ENCODE measurements at regions not wholly inside any gene's neighbourhood (a gene's known extent, or its start where the extent isn't known, plus 50 kb on each side); places are given as distances from the start of the nearest gene placed in this dataset.

- Histone ChIP-seq H3K4me1 (ENCODE audit: control insufficient read depth, insufficient read depth, low read length) (no peaks in the 10 kb centered on the region; the same call in 1 of the 2 replicates), H3K27me3 (ENCODE audit: control insufficient read depth, insufficient read depth, low read length) (peaks cover 2% of the 10 kb centered on the region; the same call in 1 of the 2 replicates), H3K9me3 (ENCODE audit: control insufficient read depth, insufficient read depth, low read length) (no peaks in the 10 kb centered on the region), H3K4me3 (ENCODE audit: low read length) (peak overlapping the region; percentile 70), H3K27ac (ENCODE audit: low read length) (no peak overlapping the region), H3K36me3 (ENCODE audit: control insufficient read depth, insufficient read depth, low read length) (no peaks in the 10 kb centered on the region; the same call in 1 of the 2 replicates)
- peak; percentile 58 for DNase-seq (ENCODE audit: low read depth, low spot score)
- no CpG with 5 or more reads among the region's 89 CpGs for WGBS (ENCODE audit: insufficient coverage, insufficient read length)
Observed at GRCh38 chr3:168249550-168250414, 154.1 kb upstream of the GOLIM4 start.

- Histone ChIP-seq H3K4me3 (ENCODE audit: low read length) (peak overlapping the region; percentile 70), H3K27me3 (ENCODE audit: control insufficient read depth, insufficient read depth, low read length) (peaks cover 2% of the 10 kb centered on the region; the same call in 1 of the 2 replicates), H3K27ac (ENCODE audit: low read length) (no peak overlapping the region), H3K36me3 (ENCODE audit: control insufficient read depth, insufficient read depth, low read length) (no peaks in the 10 kb centered on the region; the same call in 1 of the 2 replicates), H3K9me3 (ENCODE audit: control insufficient read depth, insufficient read depth, low read length) (no peaks in the 10 kb centered on the region), H3K4me1 (ENCODE audit: control insufficient read depth, insufficient read depth, low read length) (no peaks in the 10 kb centered on the region; the same call in 1 of the 2 replicates)
- WGBS (ENCODE audit: insufficient coverage, insufficient read length): no CpG with 5 or more reads among the region's 16 CpGs
- no peak for DNase-seq (ENCODE audit: low read depth, low spot score)
Observed at GRCh38 chr3:168249205-168249549, 153.5 kb upstream of the GOLIM4 start.

GRCh38 chr3:168248383-168249204 lies 152.9 kb upstream of the GOLIM4 start:
- no peak for DNase-seq (ENCODE audit: low read depth, low spot score)
- no CpG with 5 or more reads among the region's 27 CpGs for WGBS (ENCODE audit: insufficient coverage, insufficient read length)

GRCh38 chr3:168241156-168241555 lies 145.4 kb upstream of the GOLIM4 start:
- Histone ChIP-seq H3K27me3 (ENCODE audit: control insufficient read depth, insufficient read depth, low read length) (no peaks in the 10 kb centered on the region), H3K27ac (ENCODE audit: low read length) (no peak overlapping the region), H3K36me3 (ENCODE audit: control insufficient read depth, insufficient read depth, low read length) (no peaks in the 10 kb centered on the region), H3K4me1 (ENCODE audit: control insufficient read depth, insufficient read depth, low read length) (no peaks in the 10 kb centered on the region), H3K9me3 (ENCODE audit: control insufficient read depth, insufficient read depth, low read length) (no peaks in the 10 kb centered on the region), H3K4me3 (ENCODE audit: low read length) (no peak overlapping the region)
- DNase-seq (ENCODE audit: low read depth, low spot score): no peak
- WGBS (ENCODE audit: insufficient coverage, insufficient read length): no CpG with 5 or more reads among the region's 5 CpGs

More at GRCh38 chr3:168248383-168249204, 152.9 kb upstream of the GOLIM4 start:
- H3K9me3 ChIP-seq (ENCODE audit: control insufficient read depth, insufficient read depth, low read length): no peaks in the 10 kb centered on the region
- no peaks in the 10 kb centered on the region; the same call in 1 of the 2 replicates for H3K4me1 ChIP-seq (ENCODE audit: control insufficient read depth, insufficient read depth, low read length)
- peak overlapping the region; percentile 70 for H3K4me3 ChIP-seq (ENCODE audit: low read length)
- H3K36me3 ChIP-seq (ENCODE audit: control insufficient read depth, insufficient read depth, low read length): no peaks in the 10 kb centered on the region; the same call in 1 of the 2 replicates
- H3K27ac ChIP-seq (ENCODE audit: low read length): no peak overlapping the region
- H3K27me3 ChIP-seq (ENCODE audit: control insufficient read depth, insufficient read depth, low read length): peaks cover 2% of the 10 kb centered on the region; the same call in 1 of the 2 replicates

- DNase-seq (ENCODE audit: low read depth, low spot score): no peak
- Histone ChIP-seq H3K9me3 (ENCODE audit: control insufficient read depth, insufficient read depth, low read length) (no peaks in the 10 kb centered on the region), H3K4me1 (ENCODE audit: control insufficient read depth, insufficient read depth, low read length) (no peaks in the 10 kb centered on the region), H3K36me3 (ENCODE audit: control insufficient read depth, insufficient read depth, low read length) (no peaks in the 10 kb centered on the region), H3K27me3 (ENCODE audit: control insufficient read depth, insufficient read depth, low read length) (no peaks in the 10 kb centered on the region), H3K4me3 (ENCODE audit: low read length) (no peak overlapping the region), H3K27ac (ENCODE audit: low read length) (no peak overlapping the region)
- WGBS (ENCODE audit: insufficient coverage, insufficient read length): no CpG with 5 or more reads among the region's 1 CpG
Observed at GRCh38 chr3:168239287-168239686, 143.6 kb upstream of the GOLIM4 start.

- Histone ChIP-seq H3K27ac (ENCODE audit: low read length) (no peak overlapping the region), H3K4me3 (ENCODE audit: low read length) (no peak overlapping the region), H3K4me1 (ENCODE audit: control insufficient read depth, insufficient read depth, low read length) (no peaks in the 10 kb centered on the region), H3K36me3 (ENCODE audit: control insufficient read depth, insufficient read depth, low read length) (no peaks in the 10 kb centered on the region), H3K9me3 (ENCODE audit: control insufficient read depth, insufficient read depth, low read length) (no peaks in the 10 kb centered on the region), H3K27me3 (ENCODE audit: control insufficient read depth, insufficient read depth, low read length) (no peaks in the 10 kb centered on the region)
- WGBS (ENCODE audit: insufficient coverage, insufficient read length): no CpG with 5 or more reads among the region's 1 CpG
- DNase-seq (ENCODE audit: low read depth, low spot score): no peak
Observed at GRCh38 chr3:168233001-168233400, 137.3 kb upstream of the GOLIM4 start.

- no CpG with 5 or more reads among the region's 3 CpGs for WGBS (ENCODE audit: insufficient coverage, insufficient read length)
- DNase-seq (ENCODE audit: low read depth, low spot score): no peak
- Histone ChIP-seq H3K4me3 (ENCODE audit: low read length) (no peak overlapping the region), H3K9me3 (ENCODE audit: control insufficient read depth, insufficient read depth, low read length) (no peaks in the 10 kb centered on the region), H3K27me3 (ENCODE audit: control insufficient read depth, insufficient read depth, low read length) (no peaks in the 10 kb centered on the region), H3K27ac (ENCODE audit: low read length) (no peak overlapping the region), H3K4me1 (ENCODE audit: control insufficient read depth, insufficient read depth, low read length) (no peaks in the 10 kb centered on the region), H3K36me3 (ENCODE audit: control insufficient read depth, insufficient read depth, low read length) (no peaks in the 10 kb centered on the region)
Observed at GRCh38 chr3:168223085-168223484, 127.4 kb upstream of the GOLIM4 start.

GRCh38 chr3:168220556-168220955 lies 124.8 kb upstream of the GOLIM4 start:
- DNase-seq (ENCODE audit: low read depth, low spot score): no peak
- H3K36me3 ChIP-seq (ENCODE audit: control insufficient read depth, insufficient read depth, low read length): no peaks in the 10 kb centered on the region
- H3K27me3 ChIP-seq (ENCODE audit: control insufficient read depth, insufficient read depth, low read length): no peaks in the 10 kb centered on the region
- WGBS (ENCODE audit: insufficient coverage, insufficient read length): no CpG with 5 or more reads among the region's 2 CpGs
- H3K9me3 ChIP-seq (ENCODE audit: control insufficient read depth, insufficient read depth, low read length): no peaks in the 10 kb centered on the region
- H3K4me3 ChIP-seq (ENCODE audit: low read length): no peak overlapping the region
- H3K27ac ChIP-seq (ENCODE audit: low read length): no peak overlapping the region
- H3K4me1 ChIP-seq (ENCODE audit: control insufficient read depth, insufficient read depth, low read length): no peaks in the 10 kb centered on the region

- no CpG with 5 or more reads among the region's 2 CpGs for WGBS (ENCODE audit: insufficient coverage, insufficient read length)
- no peaks in the 10 kb centered on the region for H3K9me3 ChIP-seq (ENCODE audit: control insufficient read depth, insufficient read depth, low read length)
Observed at GRCh38 chr3:168219530-168219929, 123.8 kb upstream of the GOLIM4 start.

GRCh38 chr3:168218600-168218999 lies 122.9 kb upstream of the GOLIM4 start:
- no CpG with 5 or more reads among the region's 2 CpGs for WGBS (ENCODE audit: insufficient coverage, insufficient read length)
- Histone ChIP-seq H3K4me3 (ENCODE audit: low read length) (no peak overlapping the region), H3K27me3 (ENCODE audit: control insufficient read depth, insufficient read depth, low read length) (no peaks in the 10 kb centered on the region), H3K9me3 (ENCODE audit: control insufficient read depth, insufficient read depth, low read length) (no peaks in the 10 kb centered on the region), H3K36me3 (ENCODE audit: control insufficient read depth, insufficient read depth, low read length) (no peaks in the 10 kb centered on the region), H3K27ac (ENCODE audit: low read length) (no peak overlapping the region), H3K4me1 (ENCODE audit: control insufficient read depth, insufficient read depth, low read length) (no peaks in the 10 kb centered on the region)
- DNase-seq (ENCODE audit: low read depth, low spot score): no peak

More at GRCh38 chr3:168219530-168219929, 123.8 kb upstream of the GOLIM4 start:
- H3K4me1 ChIP-seq (ENCODE audit: control insufficient read depth, insufficient read depth, low read length): no peaks in the 10 kb centered on the region
- no peaks in the 10 kb centered on the region for H3K27me3 ChIP-seq (ENCODE audit: control insufficient read depth, insufficient read depth, low read length)
- H3K36me3 ChIP-seq (ENCODE audit: control insufficient read depth, insufficient read depth, low read length): no peaks in the 10 kb centered on the region
- H3K4me3 ChIP-seq (ENCODE audit: low read length): no peak overlapping the region
- no peak for DNase-seq (ENCODE audit: low read depth, low spot score)
- no peak overlapping the region for H3K27ac ChIP-seq (ENCODE audit: low read length)

Measured in iPS DF 6.9 (cell line).